ENCODE measurements at regions not wholly inside any gene's neighbourhood (a gene's known extent, or its start where the extent isn't known, plus 50 kb on each side); places are given as distances from the start of the nearest gene placed in this dataset.

- TF ChIP-seq CTCF (conservative IDR thresholded peaks at IDR 0.05): no peak
- TF ChIP-seq ZFX (IDR thresholded peaks at IDR 0.05): no peak
Measured at GRCh38 chr5:93076566-93076965, 504.5 kb downstream of the NR2F1-AS1 start.
